Mesothelial cell of epicardium (in vitro differentiated cells): ENCODE measurements at regions not wholly inside any gene's neighbourhood (a gene's known extent, or its start where the extent isn't known, plus 50 kb on each side); places are given as distances from the start of the nearest gene placed in this dataset.

Source experiments
- DNase-seq, 2 experiments: peaks; one replicate each; pipeline ENCODE4 v3.0.0; 2021; ENCODE audit warnings: low spot score in 2 of 2; ENCODE audit not compliant: unreplicated experiment in 2 of 2
- H3K27ac Mint-ChIP-seq: 2 replicates; pipeline ENCODE4 v1.8.0; 2021; ENCODE audit warnings: mixed read lengths
- H3K27me3 Mint-ChIP-seq: 2 replicates; pipeline ENCODE4 v1.8.0; 2021; ENCODE audit warnings: low read depth, mixed read lengths
- H3K36me3 Mint-ChIP-seq: 2 replicates; pipeline ENCODE4 v1.8.0; 2021; ENCODE audit warnings: mixed read lengths
- H3K4me1 Mint-ChIP-seq: 2 replicates; pipeline ENCODE4 v1.8.0; 2021; ENCODE audit warnings: mixed read lengths
- H3K4me3 Mint-ChIP-seq: 2 replicates; pipeline ENCODE4 v1.8.0; 2021; ENCODE audit warnings: mild to moderate bottlenecking, moderate library complexity, mixed read lengths
- H3K9me3 Mint-ChIP-seq: 2 replicates; pipeline ENCODE4 v1.8.0; 2021; ENCODE audit warnings: mixed read lengths
- TF ChIP-seq, protein P1 (sequence below): fragments of 200-600 bp; sonication (generic); IDR thresholded peaks from one replicate; pipeline ENCODE4 v1.5.0; 2021; ENCODE audit warnings: antibody characterized with exemption; ENCODE audit not compliant: unreplicated experiment

DNA sequence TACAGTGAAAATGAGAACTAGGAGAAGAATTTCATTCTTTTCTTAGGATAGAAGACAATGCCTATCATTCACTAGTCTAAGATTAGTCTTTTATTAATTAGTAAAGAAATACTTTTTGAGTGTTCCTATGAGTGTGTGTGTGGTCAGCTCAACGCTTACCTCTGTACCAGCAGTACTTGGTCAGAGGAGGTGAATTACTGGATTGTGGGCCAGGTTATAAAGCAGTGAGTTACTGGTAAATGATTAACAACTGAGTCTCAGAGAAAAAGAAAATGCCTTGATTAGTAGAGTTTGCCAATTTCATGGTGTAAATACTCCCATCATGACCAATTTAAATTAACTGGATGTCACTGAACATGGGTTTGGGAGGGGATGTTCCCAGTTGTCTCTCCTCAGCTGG is 444.6 kb downstream of the STIM2 start:
- no peak overlapping the region for H3K27ac Mint-ChIP-seq
- no peaks in the 10 kb centered on the region for H3K36me3 Mint-ChIP-seq
- no peak overlapping the region for H3K4me3 Mint-ChIP-seq
- peaks cover 17% of the 10 kb centered on the region for H3K9me3 Mint-ChIP-seq
- no peak for DNase-seq
- H3K27me3 Mint-ChIP-seq, result peaks cover 13% of the 10 kb centered on the region
- TF ChIP-seq, protein P1, sequence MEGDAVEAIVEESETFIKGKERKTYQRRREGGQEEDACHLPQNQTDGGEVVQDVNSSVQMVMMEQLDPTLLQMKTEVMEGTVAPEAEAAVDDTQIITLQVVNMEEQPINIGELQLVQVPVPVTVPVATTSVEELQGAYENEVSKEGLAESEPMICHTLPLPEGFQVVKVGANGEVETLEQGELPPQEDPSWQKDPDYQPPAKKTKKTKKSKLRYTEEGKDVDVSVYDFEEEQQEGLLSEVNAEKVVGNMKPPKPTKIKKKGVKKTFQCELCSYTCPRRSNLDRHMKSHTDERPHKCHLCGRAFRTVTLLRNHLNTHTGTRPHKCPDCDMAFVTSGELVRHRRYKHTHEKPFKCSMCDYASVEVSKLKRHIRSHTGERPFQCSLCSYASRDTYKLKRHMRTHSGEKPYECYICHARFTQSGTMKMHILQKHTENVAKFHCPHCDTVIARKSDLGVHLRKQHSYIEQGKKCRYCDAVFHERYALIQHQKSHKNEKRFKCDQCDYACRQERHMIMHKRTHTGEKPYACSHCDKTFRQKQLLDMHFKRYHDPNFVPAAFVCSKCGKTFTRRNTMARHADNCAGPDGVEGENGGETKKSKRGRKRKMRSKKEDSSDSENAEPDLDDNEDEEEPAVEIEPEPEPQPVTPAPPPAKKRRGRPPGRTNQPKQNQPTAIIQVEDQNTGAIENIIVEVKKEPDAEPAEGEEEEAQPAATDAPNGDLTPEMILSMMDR, result no peak
- H3K4me1 Mint-ChIP-seq, result no peaks in the 10 kb centered on the region

DNA sequence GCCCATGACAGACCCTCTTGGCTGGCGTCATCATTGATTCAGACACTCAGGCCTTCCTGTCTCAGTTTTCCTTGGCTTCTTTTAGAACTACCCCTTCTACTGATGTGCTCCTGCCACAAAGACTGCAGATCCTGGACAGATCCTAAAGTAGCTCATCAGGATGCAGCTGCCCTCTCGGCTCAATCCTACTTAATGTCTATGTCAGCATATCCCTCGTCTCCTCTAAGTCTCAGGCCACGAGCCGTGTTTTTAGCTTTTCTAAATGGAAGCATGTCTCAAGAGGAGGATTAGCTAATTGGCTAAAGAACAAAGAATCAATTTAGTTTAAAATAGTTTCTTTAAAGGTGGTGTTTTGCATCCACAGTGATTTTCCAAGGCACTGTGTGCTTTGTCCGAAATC is 447.7 kb downstream of the STIM2 start:
- Mint-ChIP-seq H3K36me3 (no peaks in the 10 kb centered on the region), H3K27me3 (peaks cover 41% of the 10 kb centered on the region), H3K4me3 (no peak overlapping the region), H3K27ac (no peak overlapping the region), H3K4me1 (no peaks in the 10 kb centered on the region), H3K9me3 (no peaks in the 10 kb centered on the region)
- no peak for DNase-seq
- TF ChIP-seq, protein P1, result no peak

DNA sequence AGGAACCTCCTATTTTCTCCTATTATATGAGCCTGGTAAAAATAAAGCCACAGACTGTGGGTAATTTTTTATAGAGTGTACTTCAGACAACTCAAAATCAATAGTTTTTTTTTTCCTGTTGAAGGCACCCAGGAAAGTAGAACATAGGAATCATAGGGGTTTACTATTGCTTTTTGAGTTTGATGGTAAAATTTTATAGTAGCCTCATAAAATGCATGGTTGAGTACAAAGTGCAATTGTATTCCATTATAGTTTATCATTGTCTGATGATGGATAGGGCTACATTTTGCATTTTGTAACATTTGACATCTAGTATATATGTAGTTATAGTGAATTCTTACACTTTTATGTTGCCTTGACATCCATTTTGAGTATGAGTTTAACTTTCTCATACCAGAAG is 455.0 kb downstream of the STIM2 start:
- TF ChIP-seq, protein P1, result no peak
- peaks cover 50% of the 10 kb centered on the region for H3K27me3 Mint-ChIP-seq

DNA sequence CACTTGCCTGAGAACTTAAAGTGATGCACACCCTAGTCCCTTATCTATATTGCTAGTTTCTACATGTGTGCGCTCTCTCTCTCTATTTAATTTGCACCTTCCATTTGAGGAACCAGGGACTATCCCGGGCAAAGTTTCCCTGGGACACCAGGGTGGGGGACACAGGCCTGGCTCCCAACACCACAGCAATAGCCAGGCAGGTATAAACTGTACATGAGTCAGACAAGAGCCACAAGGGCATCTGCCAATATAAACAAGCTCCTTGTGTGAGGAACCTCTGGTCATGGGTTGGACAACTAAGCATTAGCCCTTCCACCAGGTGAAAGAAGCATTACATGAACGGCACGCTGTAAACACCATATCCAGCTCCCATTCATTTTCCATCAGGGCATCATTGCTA is 455.5 kb downstream of the STIM2 start:
- no peaks in the 10 kb centered on the region for H3K36me3 Mint-ChIP-seq
- H3K27me3 Mint-ChIP-seq, result peaks cover 44% of the 10 kb centered on the region
- DNase-seq, result no peak
- no peak overlapping the region for H3K4me3 Mint-ChIP-seq
- TF ChIP-seq, protein P1, result no peak
- no peak overlapping the region for H3K27ac Mint-ChIP-seq
- H3K9me3 Mint-ChIP-seq, result no peaks in the 10 kb centered on the region
- H3K4me1 Mint-ChIP-seq, result no peaks in the 10 kb centered on the region

More for the DNA sequence above, 455.0 kb downstream of the STIM2 start:
- H3K4me3 Mint-ChIP-seq, result no peak overlapping the region
- no peaks in the 10 kb centered on the region for H3K4me1 Mint-ChIP-seq
- H3K27ac Mint-ChIP-seq, result no peak overlapping the region
- DNase-seq, result no peak
- H3K36me3 Mint-ChIP-seq, result no peaks in the 10 kb centered on the region
- no peaks in the 10 kb centered on the region for H3K9me3 Mint-ChIP-seq

DNA sequence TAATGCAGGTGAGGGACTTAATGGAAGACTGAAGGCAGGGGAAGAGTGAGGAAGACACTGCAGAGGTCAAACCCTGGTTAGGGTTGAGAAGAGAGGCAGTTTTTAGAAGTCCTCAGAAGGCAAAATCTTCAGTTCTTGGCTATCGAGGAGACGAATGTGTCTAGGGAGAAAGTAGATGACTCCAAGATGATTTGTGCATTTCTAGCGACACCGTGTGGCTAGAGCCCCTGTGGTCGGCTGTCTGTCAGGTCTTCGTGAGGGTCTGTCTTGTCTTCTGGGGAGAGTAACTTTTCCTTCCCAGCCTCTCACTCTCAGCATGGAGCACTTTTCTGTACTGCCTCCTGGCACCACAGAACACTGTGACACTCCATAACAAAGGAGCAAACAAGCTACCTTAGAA is 458.1 kb downstream of the STIM2 start:
- Mint-ChIP-seq H3K27me3 (peaks cover 34% of the 10 kb centered on the region), H3K27ac (no peak overlapping the region), H3K36me3 (no peaks in the 10 kb centered on the region), H3K9me3 (no peaks in the 10 kb centered on the region), H3K4me1 (no peaks in the 10 kb centered on the region), H3K4me3 (no peak overlapping the region)
- peak in 1 of 2 experiments; percentile 39 for DNase-seq
- TF ChIP-seq, protein P1, result no peak

DNA sequence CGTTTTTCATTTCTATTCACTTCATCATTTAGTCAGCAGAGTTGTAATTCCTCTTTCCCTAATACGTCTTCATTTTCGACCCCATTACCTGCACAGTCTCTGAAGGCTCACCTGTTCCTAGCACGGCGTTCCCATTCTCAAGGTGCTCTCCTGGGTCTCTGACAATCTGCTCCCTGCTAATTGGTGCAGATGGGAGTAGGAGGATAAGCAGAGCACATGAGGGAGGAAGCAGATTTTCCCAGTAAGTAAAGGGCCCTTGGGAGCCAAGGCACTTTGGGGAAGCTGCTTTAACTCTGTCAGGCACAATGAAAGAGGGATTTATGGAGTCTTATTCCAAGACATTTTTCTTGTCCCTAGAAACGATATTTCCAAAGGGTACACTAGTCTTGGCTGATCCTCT is 466.4 kb downstream of the STIM2 start:
- H3K4me1 Mint-ChIP-seq, result no peaks in the 10 kb centered on the region

More for the DNA sequence above, 466.4 kb downstream of the STIM2 start:
- H3K27me3 Mint-ChIP-seq, result peaks cover 32% of the 10 kb centered on the region
- no peaks in the 10 kb centered on the region for H3K36me3 Mint-ChIP-seq
- peaks cover 6% of the 10 kb centered on the region for H3K9me3 Mint-ChIP-seq
- no peak overlapping the region for H3K27ac Mint-ChIP-seq
- TF ChIP-seq, protein P1, result no peak
- H3K4me3 Mint-ChIP-seq, result no peak overlapping the region
- DNase-seq, result no peak
